H1 (cell line): ENCODE measurements at regions not wholly inside any gene's neighbourhood (a gene's known extent, or its start where the extent isn't known, plus 50 kb on each side); places are given as distances from the start of the nearest gene placed in this dataset.

Source experiments
- CBX8 ChIP-seq: fragments of 300-800, 300-1000 bp; sonication (generic); IDR thresholded peaks from 2 replicates; pipeline ENCODE4 v1.7.1; 2016; ENCODE audit warnings: low read depth, low read length, borderline replicate concordance
- CREB1 ChIP-seq: IDR thresholded peaks from 2 replicates; pipeline ENCODE4 v1.6.1; 2012; ENCODE audit warnings: inconsistent platforms
- HDAC2 ChIP-seq, 2 experiments: fragments of 300-600 bp in 1 of 2; sonication (generic) in 1 of 2; IDR thresholded peaks; 2 replicates each; pipeline ENCODE4 v1.6.1; 2011 to 2012; ENCODE audit warnings: low read depth in 2 of 2, low read length in 2 of 2, mild to moderate bottlenecking in 2 of 2, moderate library complexity in 2 of 2, borderline replicate concordance in 1 of 2, inconsistent platforms in 1 of 2
- JUN ChIP-seq: IDR thresholded peaks from 2 replicates; pipeline ENCODE4 v1.6.1; 2011; ENCODE audit warnings: low read depth, mild to moderate bottlenecking, improper control_type of control experiment, low read length
- KDM1A ChIP-seq: fragments of 200-600, 300-600 bp; sonication (generic); IDR thresholded peaks from 2 replicates; pipeline ENCODE4 v1.7.1; 2016; ENCODE audit warnings: mild to moderate bottlenecking, low read length, borderline replicate concordance
- KDM4A ChIP-seq: IDR thresholded peaks from one replicate; pipeline ENCODE4 v1.7.1; 2012; ENCODE audit warnings: low read depth, mild to moderate bottlenecking, moderate library complexity, low read length, inconsistent platforms; ENCODE audit not compliant: severe bottlenecking
- MAFK ChIP-seq: IDR thresholded peaks from 2 replicates; pipeline ENCODE4 v1.6.1; 2012; ENCODE audit warnings: low read depth, mild to moderate bottlenecking, improper control_type of control experiment, low read length
- PHF8 ChIP-seq: fragments of 200-600 bp; sonication (generic); conservative IDR thresholded peaks from 2 replicates; pipeline ENCODE4 v1.7.1; 2012; ENCODE audit warnings: low read depth, mild to moderate bottlenecking, inconsistent platforms, low read length, moderate library complexity
- POLR2A ChIP-seq, 2 experiments: IDR thresholded peaks; 1 replicate in 1 of 2; 2 replicates in 1 of 2; pipeline ENCODE4 v1.6.1; 2011; ENCODE audit warnings: low read depth in 2 of 2, low read length in 2 of 2, mild to moderate bottlenecking in 2 of 2; ENCODE audit errors: control extremely low read depth in 1 of 2
- POLR2AphosphoS5 ChIP-seq: IDR thresholded peaks from 2 replicates; pipeline ENCODE4 v1.6.1; 2011; ENCODE audit warnings: low read depth, low read length
- RBBP5 ChIP-seq: IDR thresholded peaks from 2 replicates; pipeline ENCODE4 v1.7.1; 2012; ENCODE audit warnings: low read depth, mild to moderate bottlenecking, inconsistent platforms, low read length, moderate library complexity, borderline replicate concordance
- SUZ12 ChIP-seq: fragments of 200-600 bp; sonication (generic); IDR thresholded peaks from 2 replicates; pipeline ENCODE4 v1.6.1; 2012; ENCODE audit warnings: mild to moderate bottlenecking, inconsistent platforms, low read length, moderate library complexity, mixed read lengths
- TF ChIP-seq, protein P1 (sequence below), 3 experiments: IDR thresholded peaks; 1 replicate in 2 of 3; 2 replicates in 1 of 3; pipeline versions ENCODE4 v1.5.1 to v1.6.1; 2011; ENCODE audit warnings: low read length in 3 of 3, mild to moderate bottlenecking in 3 of 3, inconsistent platforms in 2 of 3, low read depth in 1 of 3, moderate library complexity in 1 of 3; ENCODE audit not compliant: insufficient read depth in 1 of 3; ENCODE audit errors: control extremely low read depth in 1 of 3

DNA sequence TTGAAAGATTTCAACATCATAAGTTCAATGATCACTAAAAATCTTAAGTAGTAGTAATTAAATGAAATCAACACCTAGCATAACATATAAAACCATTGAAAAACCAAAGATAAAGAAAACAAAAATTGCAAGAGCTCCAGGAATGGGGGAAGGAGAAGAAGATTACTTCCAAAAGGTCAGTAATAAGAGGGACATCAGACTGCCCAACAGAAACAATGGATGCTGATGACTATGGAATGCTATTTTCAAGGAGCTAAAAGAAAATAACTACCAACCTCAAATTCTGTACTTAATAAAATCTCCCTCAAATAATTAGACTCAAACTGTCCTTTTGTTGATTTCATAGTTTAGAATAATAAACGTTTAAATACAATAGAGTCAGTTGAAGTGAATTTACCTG is 314.5 kb upstream of the LMO3 start (continued):
- TF ChIP-seq RBBP5 (no peak), CREB1 (no peak), KDM1A (no peak), POLR2AphosphoS5 (no peak), SUZ12 (no peak), KDM4A (no peak), HDAC2 (IDR thresholded peaks at IDR 0.05; ENCODE audit: borderline replicate concordance in 1 of 2, low read depth in 2 of 2, low read length in 2 of 2) (no peak), JUN (no peak), MAFK (no peak), PHF8 (no peak), CBX8 (no peak), POLR2A (IDR thresholded peaks at IDR 0.05; ENCODE audit: control extremely low read depth in 1 of 2, low read depth in 2 of 2, low read length in 2 of 2) (no peak)
- TF ChIP-seq, protein P1, sequence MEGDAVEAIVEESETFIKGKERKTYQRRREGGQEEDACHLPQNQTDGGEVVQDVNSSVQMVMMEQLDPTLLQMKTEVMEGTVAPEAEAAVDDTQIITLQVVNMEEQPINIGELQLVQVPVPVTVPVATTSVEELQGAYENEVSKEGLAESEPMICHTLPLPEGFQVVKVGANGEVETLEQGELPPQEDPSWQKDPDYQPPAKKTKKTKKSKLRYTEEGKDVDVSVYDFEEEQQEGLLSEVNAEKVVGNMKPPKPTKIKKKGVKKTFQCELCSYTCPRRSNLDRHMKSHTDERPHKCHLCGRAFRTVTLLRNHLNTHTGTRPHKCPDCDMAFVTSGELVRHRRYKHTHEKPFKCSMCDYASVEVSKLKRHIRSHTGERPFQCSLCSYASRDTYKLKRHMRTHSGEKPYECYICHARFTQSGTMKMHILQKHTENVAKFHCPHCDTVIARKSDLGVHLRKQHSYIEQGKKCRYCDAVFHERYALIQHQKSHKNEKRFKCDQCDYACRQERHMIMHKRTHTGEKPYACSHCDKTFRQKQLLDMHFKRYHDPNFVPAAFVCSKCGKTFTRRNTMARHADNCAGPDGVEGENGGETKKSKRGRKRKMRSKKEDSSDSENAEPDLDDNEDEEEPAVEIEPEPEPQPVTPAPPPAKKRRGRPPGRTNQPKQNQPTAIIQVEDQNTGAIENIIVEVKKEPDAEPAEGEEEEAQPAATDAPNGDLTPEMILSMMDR (IDR thresholded peaks at IDR 0.05; ENCODE audit: control extremely low read depth in 1 of 3, insufficient read depth in 1 of 3, low read depth in 1 of 3, low read length in 3 of 3) = no peak
- TF ChIP-seq, all 59 proteins: peak for 0
